Prostate gland (tissue), 2 donors: ENCODE measurements at regions not wholly inside any gene's neighbourhood (a gene's known extent, or its start where the extent isn't known, plus 50 kb on each side); places are given as distances from the start of the nearest gene placed in this dataset.

ENCODE experiments used
- CTCF ChIP-seq, 4 experiments: fragments of 200-600 bp in 2 of 4; fragments of 450-650 bp in 2 of 4; sonication (generic) in 2 of 4; IDR thresholded peaks; 1 replicate in 3 of 4; 2 replicates in 1 of 4; pipeline ENCODE4 v1.5.1; 2016 to 2019; ENCODE audit warnings: antibody characterized with exemption in 4 of 4, mild to moderate bottlenecking in 2 of 4, moderate library complexity in 2 of 4
- POLR2A ChIP-seq: fragments of 450-650 bp; IDR thresholded peaks from one replicate; pipeline ENCODE4 v1.6.1; 2016; ENCODE audit warnings: antibody characterized with exemption, mild to moderate bottlenecking

GRCh38 chr13:100848304-100848703 lies 173.7 kb upstream of the TMTC4 start:
- no peak for TF ChIP-seq CTCF (IDR thresholded peaks at IDR 0.05)
- no peak for TF ChIP-seq POLR2A
